MM.1S (cell line): ENCODE measurements at regions not wholly inside any gene's neighbourhood (a gene's known extent, or its start where the extent isn't known, plus 50 kb on each side); places are given as distances from the start of the nearest gene placed in this dataset.

ENCODE experiments used
- DNase-seq: peaks from one replicate; pipeline ENCODE4 v3.0.0-alpha.2; 2015
- H2AFZ ChIP-seq: fragments of 300-600 bp; sonication (generic); 2 replicates; pipeline ENCODE4 v1.6.0; 2016; ENCODE audit warnings: antibody characterized with exemption, low read length
- H3F3A ChIP-seq: fragments of 300-600 bp; sonication (generic); 2 replicates; pipeline ENCODE4 v1.6.1; 2016; ENCODE audit warnings: mild to moderate bottlenecking, antibody characterized with exemption, low read length, moderate library complexity, mixed read lengths; ENCODE audit not compliant: insufficient read depth
- H3K27ac ChIP-seq: fragments of 300-600 bp; sonication (generic); 2 replicates; pipeline ENCODE4 v1.5.1; 2016; ENCODE audit warnings: mild to moderate bottlenecking, low read length
- H3K27me3 ChIP-seq: fragments of 300-600 bp; sonication (generic); replicated peaks from 2 replicates; pipeline ENCODE4 v1.6.0; 2016; ENCODE audit warnings: low read length; ENCODE audit not compliant: insufficient read depth
- H3K36me3 ChIP-seq: fragments of 300-600 bp; sonication (generic); replicated peaks from 2 replicates; pipeline ENCODE4 v1.6.1; 2016; ENCODE audit warnings: mild to moderate bottlenecking, low read length, mixed read lengths; ENCODE audit not compliant: insufficient read depth
- H3K4me1 ChIP-seq: fragments of 300-600 bp; sonication (generic); 2 replicates; pipeline ENCODE4 v1.6.1; 2016; ENCODE audit warnings: low read length, mixed read lengths
- H3K4me2 ChIP-seq: fragments of 300-600 bp; sonication (generic); 2 replicates; pipeline ENCODE4 v1.6.0; 2016; ENCODE audit warnings: low read depth, low read length
- H3K4me3 ChIP-seq: fragments of 300-600 bp; sonication (generic); 2 replicates; pipeline ENCODE4 v1.5.1; 2016; ENCODE audit warnings: low read length, mixed read lengths
- H3K79me2 ChIP-seq: fragments of 300-600 bp; sonication (generic); 2 replicates; pipeline ENCODE4 v1.6.1; 2016; ENCODE audit warnings: mixed run types, low read length, mixed read lengths
- H3K9ac ChIP-seq: fragments of 300-600 bp; sonication (generic); 2 replicates; pipeline ENCODE4 v1.6.1; 2016; ENCODE audit warnings: low read length, mixed read lengths
- H3K9me2 ChIP-seq: fragments of 300-600 bp; sonication (generic); replicated peaks from 2 replicates; pipeline ENCODE4 v1.6.1; 2016; ENCODE audit warnings: mild to moderate bottlenecking, low read length, mixed read lengths; ENCODE audit not compliant: insufficient read depth
- H3K9me3 ChIP-seq: fragments of 300-600 bp; sonication (generic); replicated peaks from 2 replicates; pipeline ENCODE4 v1.6.1; 2016; ENCODE audit warnings: mild to moderate bottlenecking, low read length, mixed read lengths; ENCODE audit not compliant: insufficient read depth
- H4K20me1 ChIP-seq: fragments of 300-600 bp; sonication (generic); 2 replicates; pipeline ENCODE4 v1.6.1; 2016; ENCODE audit warnings: mild to moderate bottlenecking, low read length, moderate library complexity, mixed read lengths; ENCODE audit not compliant: insufficient read depth
- EZH2 ChIP-seq: fragments of 300-600 bp; sonication (generic); optimal IDR thresholded peaks from 2 replicates; pipeline ENCODE3; 2017; ENCODE audit warnings: low read depth, mild to moderate bottlenecking, antibody characterized with exemption, low read length, mixed read lengths
- EZH2phosphoT487 ChIP-seq: fragments of 300-600 bp; sonication (generic); IDR thresholded peaks from 2 replicates; pipeline ENCODE4 v1.6.1; 2018; ENCODE audit warnings: antibody characterized with exemption, low read length
- TF ChIP-seq, protein P1 (sequence below): fragments of 300-600 bp; sonication (generic); IDR thresholded peaks from 2 replicates; pipeline ENCODE4 v1.5.1; 2016; ENCODE audit warnings: antibody characterized with exemption, low read length, mixed read lengths

DNA sequence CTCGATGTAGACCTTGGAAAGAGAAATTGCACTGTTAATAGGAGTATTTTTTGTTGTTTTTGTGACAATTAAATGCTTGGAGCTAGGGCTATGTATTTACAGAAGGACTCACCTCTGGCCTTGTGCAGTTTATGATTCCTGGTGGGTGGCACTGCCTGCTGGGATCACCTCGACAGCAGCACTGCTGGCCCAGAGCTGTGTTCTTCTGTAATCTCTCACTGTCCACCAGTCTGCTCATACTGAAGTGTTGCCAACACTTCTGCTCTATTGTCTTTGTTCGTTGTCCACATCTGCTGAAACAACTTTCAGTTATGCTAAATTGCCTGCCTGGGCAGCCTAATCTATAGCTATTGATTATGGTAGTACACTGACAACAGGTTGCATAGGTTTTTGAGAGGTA lies 194.4 kb upstream of the ANK2 start:
- no peaks in the 10 kb centered on the region for H4K20me1 ChIP-seq
- TF ChIP-seq, protein P1, sequence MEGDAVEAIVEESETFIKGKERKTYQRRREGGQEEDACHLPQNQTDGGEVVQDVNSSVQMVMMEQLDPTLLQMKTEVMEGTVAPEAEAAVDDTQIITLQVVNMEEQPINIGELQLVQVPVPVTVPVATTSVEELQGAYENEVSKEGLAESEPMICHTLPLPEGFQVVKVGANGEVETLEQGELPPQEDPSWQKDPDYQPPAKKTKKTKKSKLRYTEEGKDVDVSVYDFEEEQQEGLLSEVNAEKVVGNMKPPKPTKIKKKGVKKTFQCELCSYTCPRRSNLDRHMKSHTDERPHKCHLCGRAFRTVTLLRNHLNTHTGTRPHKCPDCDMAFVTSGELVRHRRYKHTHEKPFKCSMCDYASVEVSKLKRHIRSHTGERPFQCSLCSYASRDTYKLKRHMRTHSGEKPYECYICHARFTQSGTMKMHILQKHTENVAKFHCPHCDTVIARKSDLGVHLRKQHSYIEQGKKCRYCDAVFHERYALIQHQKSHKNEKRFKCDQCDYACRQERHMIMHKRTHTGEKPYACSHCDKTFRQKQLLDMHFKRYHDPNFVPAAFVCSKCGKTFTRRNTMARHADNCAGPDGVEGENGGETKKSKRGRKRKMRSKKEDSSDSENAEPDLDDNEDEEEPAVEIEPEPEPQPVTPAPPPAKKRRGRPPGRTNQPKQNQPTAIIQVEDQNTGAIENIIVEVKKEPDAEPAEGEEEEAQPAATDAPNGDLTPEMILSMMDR, result no peak
- no peak for TF ChIP-seq EZH2phosphoT487
- TF ChIP-seq EZH2, result no peak
- no peak overlapping the region for H3K4me3 ChIP-seq
- H3K4me1 ChIP-seq, result no peaks in the 10 kb centered on the region
- no peaks in the 10 kb centered on the region for H3K27me3 ChIP-seq
- no peak overlapping the region for H2AFZ ChIP-seq
- no peaks in the 10 kb centered on the region for H3F3A ChIP-seq
- no peaks in the 10 kb centered on the region for H3K9me2 ChIP-seq
- no peak overlapping the region for H3K4me2 ChIP-seq
- no peak overlapping the region for H3K9ac ChIP-seq
- H3K27ac ChIP-seq, result no peak overlapping the region
- no peaks in the 10 kb centered on the region for H3K36me3 ChIP-seq
- no peaks in the 10 kb centered on the region for H3K79me2 ChIP-seq
- no peak for DNase-seq
- no peaks in the 10 kb centered on the region for H3K9me3 ChIP-seq

DNA sequence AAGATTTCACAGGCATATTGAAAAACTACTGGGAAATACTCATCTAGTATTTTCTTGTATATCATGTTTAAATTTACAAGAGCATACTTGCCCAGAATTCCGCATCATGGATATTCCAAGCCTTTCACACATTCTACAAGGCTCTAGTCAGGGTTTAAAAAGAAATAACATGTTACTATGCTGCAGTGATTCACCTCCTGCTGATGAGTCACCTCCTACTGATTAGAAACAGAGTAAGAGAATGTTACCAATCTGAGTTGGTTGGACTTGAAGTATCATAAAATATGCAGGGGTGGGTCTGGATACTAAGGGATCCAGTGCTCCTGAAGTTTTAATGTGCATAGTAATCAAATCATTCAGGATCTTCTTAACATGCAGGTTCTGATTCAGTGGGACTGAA lies 192.0 kb upstream of the ANK2 start:
- H3K36me3 ChIP-seq, result no peaks in the 10 kb centered on the region
- H2AFZ ChIP-seq, result no peak overlapping the region
- H3K27me3 ChIP-seq, result no peaks in the 10 kb centered on the region
- H3K4me3 ChIP-seq, result no peak overlapping the region
- H3F3A ChIP-seq, result no peaks in the 10 kb centered on the region
- H3K9ac ChIP-seq, result no peak overlapping the region
- H4K20me1 ChIP-seq, result no peaks in the 10 kb centered on the region
- TF ChIP-seq, protein P1, result no peak
- TF ChIP-seq EZH2 (no peak), EZH2phosphoT487 (no peak)
- no peak overlapping the region for H3K4me2 ChIP-seq
- no peaks in the 10 kb centered on the region for H3K4me1 ChIP-seq
- no peak for DNase-seq
- H3K79me2 ChIP-seq, result no peaks in the 10 kb centered on the region
- H3K27ac ChIP-seq, result no peak overlapping the region
- H3K9me2 ChIP-seq, result no peaks in the 10 kb centered on the region
- H3K9me3 ChIP-seq, result no peaks in the 10 kb centered on the region

DNA sequence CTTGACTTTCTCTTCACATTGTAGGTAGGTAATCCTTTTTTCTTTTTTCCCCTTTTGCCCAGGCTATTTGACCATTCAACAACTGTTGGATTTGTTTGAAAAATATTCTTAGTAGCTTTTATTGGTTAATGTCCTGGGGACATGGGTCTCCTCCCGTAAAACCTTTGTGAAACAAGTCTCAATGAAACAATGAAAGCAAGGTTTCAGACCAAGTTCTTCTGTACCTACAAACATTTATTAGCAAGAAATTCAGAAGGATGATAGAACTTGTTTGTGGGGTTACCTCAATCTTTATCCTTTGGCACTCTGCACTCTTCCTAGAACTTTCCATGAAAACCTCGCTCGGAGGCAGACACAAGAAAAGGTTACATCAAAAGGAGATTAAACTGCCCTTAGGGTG lies 190.7 kb upstream of the ANK2 start:
- no peaks in the 10 kb centered on the region for H3F3A ChIP-seq
- H2AFZ ChIP-seq, result no peak overlapping the region
- H3K27me3 ChIP-seq, result no peaks in the 10 kb centered on the region
- no peak for DNase-seq
- TF ChIP-seq, protein P1, result no peak
- TF ChIP-seq EZH2phosphoT487 (no peak), EZH2 (no peak)
- no peaks in the 10 kb centered on the region for H3K9me3 ChIP-seq
- H3K9me2 ChIP-seq, result no peaks in the 10 kb centered on the region
- no peak overlapping the region for H3K9ac ChIP-seq
- no peak overlapping the region for H3K4me3 ChIP-seq
- H3K79me2 ChIP-seq, result no peaks in the 10 kb centered on the region
- no peak overlapping the region for H3K4me2 ChIP-seq
- H3K27ac ChIP-seq, result no peak overlapping the region
- H3K36me3 ChIP-seq, result no peaks in the 10 kb centered on the region
- no peaks in the 10 kb centered on the region for H4K20me1 ChIP-seq
- no peaks in the 10 kb centered on the region for H3K4me1 ChIP-seq
